ENCODE measurements at regions not wholly inside any gene's neighbourhood (a gene's known extent, or its start where the extent isn't known, plus 50 kb on each side); places are given as distances from the start of the nearest gene placed in this dataset.

GRCh38 chr18:55838319-55838718 lies 250.3 kb upstream of the TCF4 start:
- no peak for DNase-seq
- H3K27ac Mint-ChIP-seq = peak overlapping the region in 1 of 3 experiments; percentile 13; a peak in 2 of 7 replicates
- no peak overlapping the region for H3K23ac ChIP-seq (ENCODE audit: insufficient read length, low read depth, low read length)
- H3K4ac ChIP-seq (ENCODE audit: low read depth, low read length) = no peak overlapping the region
- H3K4me3 Mint-ChIP-seq = no peak overlapping the region
- no peaks in the 10 kb centered on the region for H3K4me1 ChIP-seq (ENCODE audit: insufficient read depth, low read length)
- no peaks in the 10 kb centered on the region for H4K20me1 ChIP-seq (ENCODE audit: control insufficient read depth, insufficient read depth, insufficient read length)
- no peak overlapping the region for H2BK5ac ChIP-seq (ENCODE audit: insufficient read length, low read length)
- H3K23me2 ChIP-seq (ENCODE audit: insufficient read length, low read depth, low read length, poor library complexity, severe bottlenecking) = no peaks in the 10 kb centered on the region
- peaks cover 0 to 4% of the 10 kb centered on the region in 2 experiments; a peak in 3 of 5 replicates for H3K9me3 Mint-ChIP-seq
- H4K91ac ChIP-seq (ENCODE audit: insufficient read length, low read depth, low read length) = no peak overlapping the region
- no peak overlapping the region for H3K18ac ChIP-seq (ENCODE audit: insufficient read length, low read depth, low read length)
- no peaks in the 10 kb centered on the region for H3K79me1 ChIP-seq (ENCODE audit: insufficient read depth, low read depth, low read length, poor library complexity, severe bottlenecking)
- no peaks in the 10 kb centered on the region for H3K27me3 Mint-ChIP-seq (ENCODE audit: low read depth)
- no peak overlapping the region for H2BK20ac ChIP-seq (ENCODE audit: low read depth, low read length, poor library complexity, severe bottlenecking)
- H3K9me3 ChIP-seq (ENCODE audit: control insufficient read depth, low read depth, low read length) = no peaks in the 10 kb centered on the region
- no peak overlapping the region for H2AK5ac ChIP-seq (ENCODE audit: insufficient read length, low read length)
- no peak overlapping the region for H2BK120ac ChIP-seq (ENCODE audit: low read depth, low read length, poor library complexity, severe bottlenecking)
- H3K14ac ChIP-seq (ENCODE audit: insufficient read depth, low read length) = no peak overlapping the region
- no peak for TF ChIP-seq CTCF (conservative IDR thresholded peaks at IDR 0.05)
- H3K9ac ChIP-seq (ENCODE audit: extremely low read depth, insufficient read length, low read length) = no peak overlapping the region
- H4K8ac ChIP-seq (replicated peaks; ENCODE audit: insufficient read length, low read depth, low read length) = no peak overlapping the region
- H3K79me2 ChIP-seq (ENCODE audit: insufficient read depth, low read length) = no peaks in the 10 kb centered on the region
- H3K27ac ChIP-seq (ENCODE audit: insufficient read length, low read depth, low read length) = no peak overlapping the region
- H3K56ac ChIP-seq (ENCODE audit: insufficient read length, low read depth, low read length) = no peak overlapping the region
- peaks cover 2 to 17% (median 13%) of the 10 kb centered on the region in 3 experiments; a peak in 5 of 7 replicates for H3K36me3 Mint-ChIP-seq (ENCODE audit: insufficient read depth in 1 of 3, low read depth in 3 of 3)
- no peak overlapping the region for H4K5ac ChIP-seq (ENCODE audit: insufficient read length, low read depth, low read length)
- no peak overlapping the region for H3T11ph ChIP-seq (ENCODE audit: low read length)
- no peak overlapping the region for H2AFZ ChIP-seq (ENCODE audit: low read length)
- H3K27me3 ChIP-seq (ENCODE audit: insufficient read depth, low read length) = no peaks in the 10 kb centered on the region
- no peak overlapping the region for H2BK12ac ChIP-seq (ENCODE audit: insufficient read length, low read depth, low read length)
- H2BK15ac ChIP-seq (ENCODE audit: low read depth, low read length) = no peak overlapping the region
- H3K4me2 ChIP-seq (ENCODE audit: insufficient read depth, insufficient read length, low read length) = no peak overlapping the region
- WGBS (ENCODE audit: extremely low coverage, insufficient read length, low lambda C conversion rate) = no CpG with 5 or more reads among the region's 6 CpGs
- no peaks in the 10 kb centered on the region for H3K4me1 Mint-ChIP-seq
